HepG2 (cell line): ENCODE measurements at regions not wholly inside any gene's neighbourhood (a gene's known extent, or its start where the extent isn't known, plus 50 kb on each side); places are given as distances from the start of the nearest gene placed in this dataset.

Experiments
- ATF7-NPFF ChIP-seq: sonication (generic); formaldehyde crosslinking; IDR thresholded peaks from 2 replicates; pipeline ENCODE4 v1.8.1; 2023; ENCODE audit warnings: mild to moderate bottlenecking, low read depth, missing genetic modification reagents, moderate library complexity
- GTF3A ChIP-seq: sonication (generic); formaldehyde crosslinking; conservative IDR thresholded peaks from 2 replicates; pipeline ENCODE4 v1.4.0; 2020; ENCODE audit warnings: mild to moderate bottlenecking, missing genetic modification reagents
- ZNF44 ChIP-seq: sonication (generic); formaldehyde crosslinking; IDR thresholded peaks from 2 replicates; pipeline ENCODE4 v1.5.1; 2020; ENCODE audit warnings: mild to moderate bottlenecking, missing genetic modification reagents
- ZNF451 ChIP-seq: sonication (generic); formaldehyde crosslinking; IDR thresholded peaks from 2 replicates; pipeline ENCODE4 v1.5.0; 2020; ENCODE audit warnings: mild to moderate bottlenecking, missing genetic modification reagents
- ZNF567 ChIP-seq: sonication (generic); formaldehyde crosslinking; IDR thresholded peaks from 2 replicates; pipeline ENCODE4 v1.8.1; 2023; ENCODE audit warnings: mild to moderate bottlenecking, missing genetic modification reagents, borderline replicate concordance
- TF ChIP-seq, protein P1 (sequence below): sonication (generic); formaldehyde crosslinking; IDR thresholded peaks from 2 replicates; pipeline ENCODE4 v1.5.1; 2020; ENCODE audit warnings: missing genetic modification reagents, mild to moderate bottlenecking, borderline replicate concordance
- TF ChIP-seq, protein P2 (sequence below): sonication (generic); formaldehyde crosslinking; IDR thresholded peaks from 2 replicates; pipeline ENCODE4 v1.4.0; 2020; ENCODE audit warnings: missing genetic modification reagents
- TF ChIP-seq, protein P3 (sequence below): IDR thresholded peaks from 2 replicates; pipeline ENCODE4 v1.6.1; 2016; ENCODE audit warnings: control low read depth

DNA sequence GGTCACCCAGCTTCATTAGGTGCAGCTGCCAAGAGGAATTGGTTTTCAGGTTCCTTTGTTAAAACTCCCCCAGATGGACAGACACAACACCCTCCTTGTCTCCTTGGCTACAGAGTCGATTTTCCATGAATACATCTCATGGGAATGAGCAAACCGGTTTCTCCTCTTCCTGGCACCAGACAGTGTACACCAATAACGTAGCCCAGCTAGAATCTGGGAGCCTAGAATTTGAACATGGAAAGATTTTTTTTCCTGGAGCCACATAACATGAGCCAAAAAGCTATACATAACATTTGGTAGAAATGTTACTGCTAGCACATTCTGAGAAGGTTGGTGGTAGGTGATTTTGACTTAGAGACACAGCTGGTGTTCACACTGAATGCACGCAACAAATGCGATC lies 62.9 kb upstream of the SLC34A2 start (continued):
- TF ChIP-seq, protein P1, sequence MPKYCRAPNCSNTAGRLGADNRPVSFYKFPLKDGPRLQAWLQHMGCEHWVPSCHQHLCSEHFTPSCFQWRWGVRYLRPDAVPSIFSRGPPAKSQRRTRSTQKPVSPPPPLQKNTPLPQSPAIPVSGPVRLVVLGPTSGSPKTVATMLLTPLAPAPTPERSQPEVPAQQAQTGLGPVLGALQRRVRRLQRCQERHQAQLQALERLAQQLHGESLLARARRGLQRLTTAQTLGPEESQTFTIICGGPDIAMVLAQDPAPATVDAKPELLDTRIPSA (CRISPR knock-in tag) = no peak
- no peak for TF ChIP-seq ZNF44
- TF ChIP-seq, protein P2, sequence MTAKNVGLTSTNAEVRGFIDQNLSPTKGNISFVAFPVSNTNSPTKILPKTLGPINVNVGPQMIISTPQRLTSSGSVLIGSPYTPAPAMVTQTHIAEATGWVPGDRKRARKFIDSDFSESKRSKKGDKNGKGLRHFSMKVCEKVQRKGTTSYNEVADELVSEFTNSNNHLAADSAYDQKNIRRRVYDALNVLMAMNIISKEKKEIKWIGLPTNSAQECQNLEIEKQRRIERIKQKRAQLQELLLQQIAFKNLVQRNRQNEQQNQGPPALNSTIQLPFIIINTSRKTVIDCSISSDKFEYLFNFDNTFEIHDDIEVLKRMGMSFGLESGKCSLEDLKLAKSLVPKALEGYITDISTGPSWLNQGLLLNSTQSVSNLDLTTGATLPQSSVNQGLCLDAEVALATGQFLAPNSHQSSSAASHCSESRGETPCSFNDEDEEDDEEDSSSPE (CRISPR knock-in tag) = no peak
- no peak for TF ChIP-seq ZNF451
- TF ChIP-seq GTF3A = no peak
- TF ChIP-seq ZNF567 (CRISPR knock-in tag) = no peak
- TF ChIP-seq, protein P3, sequence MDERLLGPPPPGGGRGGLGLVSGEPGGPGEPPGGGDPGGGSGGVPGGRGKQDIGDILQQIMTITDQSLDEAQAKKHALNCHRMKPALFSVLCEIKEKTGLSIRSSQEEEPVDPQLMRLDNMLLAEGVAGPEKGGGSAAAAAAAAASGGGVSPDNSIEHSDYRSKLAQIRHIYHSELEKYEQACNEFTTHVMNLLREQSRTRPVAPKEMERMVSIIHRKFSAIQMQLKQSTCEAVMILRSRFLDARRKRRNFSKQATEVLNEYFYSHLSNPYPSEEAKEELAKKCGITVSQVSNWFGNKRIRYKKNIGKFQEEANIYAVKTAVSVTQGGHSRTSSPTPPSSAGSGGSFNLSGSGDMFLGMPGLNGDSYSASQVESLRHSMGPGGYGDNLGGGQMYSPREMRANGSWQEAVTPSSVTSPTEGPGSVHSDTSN (CRISPR knock-in tag) = no peak
- no peak for TF ChIP-seq ATF7-NPFF
- TF ChIP-seq, all 625 proteins: peak for 0
